ENCODE measurements at regions not wholly inside any gene's neighbourhood (a gene's known extent, or its start where the extent isn't known, plus 50 kb on each side); places are given as distances from the start of the nearest gene placed in this dataset.

- H3K4me2 ChIP-seq (ENCODE audit: low read length): no peak overlapping the region
- no peaks in the 10 kb centered on the region for H3K9me3 ChIP-seq (ENCODE audit: control insufficient read depth, low read length)
- no peaks in the 10 kb centered on the region for H3K36me3 ChIP-seq (ENCODE audit: control insufficient read depth, insufficient read depth, low read length)
- no peak overlapping the region for H3K9ac ChIP-seq
- H3K4me1 ChIP-seq: no peaks in the 10 kb centered on the region
- H3K4me3 ChIP-seq (ENCODE audit: low read depth, low read length): no peak overlapping the region
- no peak overlapping the region for H2AFZ ChIP-seq
- no peak for TF ChIP-seq CTCF (IDR thresholded peaks at IDR 0.05)
- H3K79me2 ChIP-seq: no peaks in the 10 kb centered on the region
- no peaks in the 10 kb centered on the region for H3K27me3 ChIP-seq (ENCODE audit: control insufficient read depth, insufficient read depth, low read length)
- H3K27ac ChIP-seq: no peak overlapping the region
Observed at GRCh38 chr18:42363446-42364441, 408.7 kb downstream of the PIK3C3 start.

- H3K9ac ChIP-seq: no peak overlapping the region
- no peak for TF ChIP-seq CTCF (IDR thresholded peaks at IDR 0.05)
- no peaks in the 10 kb centered on the region for H3K27me3 ChIP-seq (ENCODE audit: control insufficient read depth, insufficient read depth, low read length)
- H3K4me1 ChIP-seq: no peaks in the 10 kb centered on the region
- no peak overlapping the region for H3K4me2 ChIP-seq (ENCODE audit: low read length)
- H3K79me2 ChIP-seq: no peaks in the 10 kb centered on the region
- no peaks in the 10 kb centered on the region for H3K9me3 ChIP-seq (ENCODE audit: control insufficient read depth, low read length)
- no peak overlapping the region for H2AFZ ChIP-seq
- H3K4me3 ChIP-seq (ENCODE audit: low read depth, low read length): no peak overlapping the region
- no peaks in the 10 kb centered on the region for H3K36me3 ChIP-seq (ENCODE audit: control insufficient read depth, insufficient read depth, low read length)
- no peak overlapping the region for H3K27ac ChIP-seq
Observed at GRCh38 chr18:42364766-42365165, 409.7 kb downstream of the PIK3C3 start.

- no peak for TF ChIP-seq CTCF (IDR thresholded peaks at IDR 0.05)
- Histone ChIP-seq H3K36me3 (ENCODE audit: control insufficient read depth, insufficient read depth, low read length) (no peaks in the 10 kb centered on the region), H3K79me2 (no peaks in the 10 kb centered on the region), H3K4me3 (ENCODE audit: low read depth, low read length) (no peak overlapping the region), H3K4me2 (ENCODE audit: low read length) (no peak overlapping the region), H3K4me1 (no peaks in the 10 kb centered on the region), H3K9me3 (ENCODE audit: control insufficient read depth, low read length) (no peaks in the 10 kb centered on the region), H3K27ac (no peak overlapping the region), H3K9ac (no peak overlapping the region), H2AFZ (no peak overlapping the region), H3K27me3 (ENCODE audit: control insufficient read depth, insufficient read depth, low read length) (no peaks in the 10 kb centered on the region)
Observed at GRCh38 chr18:42365591-42365990, 410.6 kb downstream of the PIK3C3 start.

GRCh38 chr18:42373584-42373983 lies 418.6 kb downstream of the PIK3C3 start:
- TF ChIP-seq CTCF (IDR thresholded peaks at IDR 0.05): no peak
- H3K4me3 ChIP-seq (ENCODE audit: low read depth, low read length): no peak overlapping the region
- no peak overlapping the region for H3K9ac ChIP-seq
- H3K36me3 ChIP-seq (ENCODE audit: control insufficient read depth, insufficient read depth, low read length): no peaks in the 10 kb centered on the region
- no peak overlapping the region for H3K4me2 ChIP-seq (ENCODE audit: low read length)
- no peaks in the 10 kb centered on the region for H3K9me3 ChIP-seq (ENCODE audit: control insufficient read depth, low read length)
- H2AFZ ChIP-seq: no peak overlapping the region
- H3K79me2 ChIP-seq: no peaks in the 10 kb centered on the region
- no peaks in the 10 kb centered on the region for H3K4me1 ChIP-seq
- no peaks in the 10 kb centered on the region for H3K27me3 ChIP-seq (ENCODE audit: control insufficient read depth, insufficient read depth, low read length)
- H3K27ac ChIP-seq: no peak overlapping the region

Data from parathyroid adenoma (tissue), 2 donors.